ENCODE measurements at regions not wholly inside any gene's neighbourhood (a gene's known extent, or its start where the extent isn't known, plus 50 kb on each side); places are given as distances from the start of the nearest gene placed in this dataset.

DNA sequence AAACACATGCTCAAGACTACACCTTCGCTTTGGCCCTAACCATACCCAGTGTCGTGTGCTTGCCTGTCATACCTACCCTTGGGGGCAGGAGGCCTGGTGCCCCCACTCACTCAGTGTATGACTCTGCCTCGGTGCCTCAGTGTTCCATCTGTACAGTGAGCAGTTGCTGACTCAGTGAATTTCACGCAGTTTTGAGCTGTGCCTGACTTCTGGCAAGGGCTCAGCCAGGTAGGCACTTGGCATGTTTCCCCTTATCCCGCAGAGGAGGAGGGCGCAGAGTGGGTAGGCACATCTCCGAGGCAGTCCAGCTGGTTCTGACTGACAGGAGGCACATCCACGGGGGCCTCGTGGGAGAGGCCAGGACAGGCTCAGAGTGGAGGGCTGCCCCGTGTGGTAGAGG, 148.9 kb upstream of the CIBAR2 start:
- DNase-seq (ENCODE audit: low spot score in 2 of 2) = no peak
- no peak overlapping the region for H3K27ac Mint-ChIP-seq (ENCODE audit: low read depth)
- no peaks in the 10 kb centered on the region for H3K4me1 Mint-ChIP-seq
- no peak overlapping the region for H3K4me3 Mint-ChIP-seq
- peaks cover 43% of the 10 kb centered on the region for H3K27me3 Mint-ChIP-seq
- peaks cover 1% of the 10 kb centered on the region for H3K36me3 Mint-ChIP-seq (ENCODE audit: insufficient read depth)
- no peaks in the 10 kb centered on the region for H3K9me3 Mint-ChIP-seq
- no peak for ATAC-seq (replicated peaks; ENCODE audit: extremely low read depth, poor library complexity, severe bottlenecking)

DNA sequence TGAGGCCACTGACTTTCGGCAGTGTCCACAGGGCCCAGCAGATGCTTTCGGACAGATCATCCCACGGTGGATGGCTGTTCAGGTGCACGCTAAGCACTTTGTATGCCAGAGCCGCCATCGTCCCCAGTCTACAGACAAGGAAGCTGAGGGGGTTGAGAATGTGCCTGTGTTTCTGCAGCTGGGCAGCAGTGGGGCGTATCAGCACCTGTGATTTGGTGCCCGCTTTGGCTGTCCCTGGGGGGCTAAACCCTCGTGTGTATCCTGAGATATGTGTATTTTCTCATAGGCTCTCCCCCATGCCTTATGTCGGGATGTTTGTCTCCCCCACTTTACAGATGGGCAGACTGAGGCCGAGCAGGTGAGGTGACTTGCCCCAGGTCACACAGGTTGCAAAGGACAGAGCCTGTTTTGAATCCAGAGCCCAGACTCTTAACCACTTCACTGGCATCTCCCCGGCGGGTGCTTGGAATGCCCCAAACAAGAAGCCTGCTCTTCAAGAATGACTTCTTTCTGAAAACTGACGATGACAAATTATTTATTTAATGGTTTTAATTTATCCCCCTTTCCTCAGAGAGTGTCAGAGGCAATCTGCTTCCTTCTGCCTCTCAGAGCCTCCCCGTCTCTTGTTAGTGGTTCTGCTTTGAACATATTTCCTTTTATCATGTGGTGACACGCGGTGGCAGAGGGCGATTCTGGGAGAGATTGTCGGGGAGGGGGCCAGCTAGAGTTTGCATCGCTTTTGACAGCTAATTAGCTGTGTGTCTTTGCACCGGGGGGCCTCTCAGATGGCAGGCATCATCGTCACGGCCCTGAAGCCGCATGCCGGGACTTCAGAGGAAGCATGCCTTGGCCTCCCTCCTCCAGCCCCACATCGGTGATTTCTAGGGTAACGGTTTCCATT, 149.6 kb upstream of the CIBAR2 start:
- Mint-ChIP-seq H3K36me3 (ENCODE audit: insufficient read depth) (peaks cover 1% of the 10 kb centered on the region), H3K27ac (ENCODE audit: low read depth) (no peak overlapping the region), H3K27me3 (peaks cover 43% of the 10 kb centered on the region), H3K4me3 (no peak overlapping the region), H3K4me1 (no peaks in the 10 kb centered on the region), H3K9me3 (no peaks in the 10 kb centered on the region)
- ATAC-seq (replicated peaks; ENCODE audit: extremely low read depth, poor library complexity, severe bottlenecking) (no peak), DNase-seq (ENCODE audit: low spot score in 2 of 2) (no peak)

DNA sequence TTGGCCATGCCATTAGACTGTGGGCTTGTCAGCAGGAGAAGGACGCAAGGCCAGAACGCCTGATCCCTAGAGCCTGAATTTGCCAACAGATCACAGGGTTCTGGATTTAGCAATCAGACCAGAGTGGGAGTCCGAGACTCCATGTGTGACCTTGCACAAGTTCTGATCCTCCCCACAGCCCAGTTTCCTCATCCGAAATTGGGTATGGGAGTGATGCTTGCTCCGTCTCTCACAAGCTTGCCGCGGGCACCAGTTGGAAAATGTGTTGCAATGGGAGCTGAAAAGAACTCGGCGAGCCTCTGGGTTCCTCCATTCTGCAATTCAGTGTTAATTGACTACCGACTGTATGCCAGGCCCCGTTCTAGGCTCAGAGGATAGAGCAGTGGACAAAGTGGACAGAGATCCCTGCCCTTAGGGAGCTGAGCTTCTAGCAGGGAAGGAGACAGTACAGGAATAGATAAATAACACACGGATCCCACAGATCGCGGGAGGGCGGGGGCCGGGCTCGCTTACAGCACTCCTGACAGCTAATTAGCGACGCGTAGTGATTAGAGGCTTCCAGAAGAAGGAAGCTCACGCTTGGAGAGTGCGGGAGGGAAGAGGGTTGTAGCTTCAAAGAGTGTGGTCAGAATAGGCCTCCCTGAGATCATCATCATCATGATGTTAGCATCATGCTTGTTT, 150.4 kb upstream of the CIBAR2 start:
- Mint-ChIP-seq H3K9me3 (no peaks in the 10 kb centered on the region), H3K27ac (ENCODE audit: low read depth) (no peak overlapping the region), H3K36me3 (ENCODE audit: insufficient read depth) (peaks cover 1% of the 10 kb centered on the region), H3K4me3 (no peak overlapping the region), H3K4me1 (no peaks in the 10 kb centered on the region), H3K27me3 (peaks cover 45% of the 10 kb centered on the region)
- ATAC-seq (replicated peaks; ENCODE audit: extremely low read depth, poor library complexity, severe bottlenecking) (no peak), DNase-seq (ENCODE audit: low spot score in 2 of 2) (no peak)

DNA sequence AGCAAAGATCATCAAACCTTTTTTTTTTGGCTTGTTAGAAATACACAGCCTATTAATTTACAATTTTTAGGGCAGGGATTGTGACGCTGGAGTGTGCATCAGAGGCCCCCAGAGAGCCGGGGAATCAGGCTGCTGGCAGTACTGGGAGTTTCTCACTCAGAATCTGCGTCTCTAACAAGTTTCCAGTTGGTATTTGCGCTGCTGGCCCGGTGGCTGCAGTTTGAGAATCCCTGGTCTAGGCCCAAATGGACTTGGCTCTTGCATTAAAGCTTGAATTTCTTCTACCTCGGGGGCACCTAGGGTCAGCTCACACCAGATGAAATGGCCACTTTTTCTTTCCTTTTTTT, 150.9 kb upstream of the CIBAR2 start:
- no peak for ATAC-seq (replicated peaks; ENCODE audit: extremely low read depth, poor library complexity, severe bottlenecking)
- Mint-ChIP-seq H3K9me3 (no peaks in the 10 kb centered on the region), H3K27me3 (peaks cover 51% of the 10 kb centered on the region), H3K4me3 (no peak overlapping the region), H3K36me3 (ENCODE audit: insufficient read depth) (peaks cover 1% of the 10 kb centered on the region), H3K27ac (ENCODE audit: low read depth) (no peak overlapping the region), H3K4me1 (no peaks in the 10 kb centered on the region)
- DNase-seq (ENCODE audit: low spot score in 2 of 2) = no peak

DNA sequence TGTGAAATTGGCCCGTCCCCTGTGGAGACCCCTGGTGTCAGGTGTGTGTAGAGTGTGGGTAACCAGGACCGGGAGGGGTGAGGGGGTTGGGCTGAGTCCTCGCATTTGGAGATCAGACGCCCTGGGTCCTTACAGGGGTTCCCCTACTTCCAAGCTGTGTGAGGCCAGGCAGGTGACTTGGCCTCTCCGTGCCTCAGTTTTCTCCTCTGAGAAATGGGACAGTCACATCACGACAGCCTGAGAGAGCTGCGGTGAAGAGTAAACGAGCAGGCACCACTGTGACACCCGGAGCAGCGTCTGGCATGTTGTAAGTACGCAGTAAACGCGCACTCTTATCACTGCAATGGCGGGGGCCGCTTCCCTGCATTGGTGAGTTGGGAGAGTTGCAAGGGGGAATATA, 152.5 kb upstream of the CIBAR2 start:
- no peak overlapping the region for H3K4me3 Mint-ChIP-seq
- no peak for DNase-seq (ENCODE audit: low spot score in 2 of 2)
- H3K9me3 Mint-ChIP-seq = no peaks in the 10 kb centered on the region
- peaks cover 55% of the 10 kb centered on the region for H3K27me3 Mint-ChIP-seq
- no peak overlapping the region for H3K27ac Mint-ChIP-seq (ENCODE audit: low read depth)
- peaks cover 1% of the 10 kb centered on the region for H3K36me3 Mint-ChIP-seq (ENCODE audit: insufficient read depth)
- H3K4me1 Mint-ChIP-seq = no peaks in the 10 kb centered on the region
- no peak for ATAC-seq (replicated peaks; ENCODE audit: extremely low read depth, poor library complexity, severe bottlenecking)

DNA sequence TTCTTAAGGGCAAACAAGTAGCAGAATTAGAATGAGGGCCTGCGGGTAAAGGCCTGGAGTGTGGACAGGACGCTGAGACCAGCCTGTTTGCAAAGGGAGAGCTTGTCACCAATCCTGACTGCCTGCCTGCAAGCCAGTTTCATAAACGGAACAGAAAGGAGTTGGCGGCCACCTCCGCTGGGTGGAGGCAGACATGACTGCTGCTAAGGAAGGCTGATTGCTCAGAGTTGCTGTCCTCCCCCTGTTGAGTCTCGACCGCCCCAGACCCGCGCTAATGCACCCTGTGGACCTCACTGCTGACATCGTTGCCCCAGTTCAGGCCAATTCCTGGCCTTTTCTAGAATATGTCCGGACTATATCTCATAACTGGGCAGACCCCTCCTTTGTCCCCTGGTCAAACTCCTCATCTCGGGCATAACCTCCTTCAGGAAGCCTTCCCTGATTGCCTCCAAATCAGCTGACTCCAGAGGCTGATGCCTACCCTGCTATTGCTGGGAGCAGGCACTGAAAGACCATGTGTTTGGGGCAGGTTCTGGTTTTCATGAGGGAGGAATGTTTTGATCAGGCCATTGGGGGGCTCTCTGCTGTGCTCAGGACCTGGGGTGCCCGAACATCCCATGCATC, 153.0 kb upstream of the CIBAR2 start:
- no peak for ATAC-seq (replicated peaks; ENCODE audit: extremely low read depth, poor library complexity, severe bottlenecking)
- H3K27ac Mint-ChIP-seq (ENCODE audit: low read depth) = no peak overlapping the region
- no peaks in the 10 kb centered on the region for H3K9me3 Mint-ChIP-seq
- no peak for DNase-seq (ENCODE audit: low spot score in 2 of 2)
- no peak overlapping the region for H3K4me3 Mint-ChIP-seq
- peaks cover 51% of the 10 kb centered on the region for H3K27me3 Mint-ChIP-seq
- H3K4me1 Mint-ChIP-seq = no peaks in the 10 kb centered on the region
- peaks cover 1% of the 10 kb centered on the region for H3K36me3 Mint-ChIP-seq (ENCODE audit: insufficient read depth)

DNA sequence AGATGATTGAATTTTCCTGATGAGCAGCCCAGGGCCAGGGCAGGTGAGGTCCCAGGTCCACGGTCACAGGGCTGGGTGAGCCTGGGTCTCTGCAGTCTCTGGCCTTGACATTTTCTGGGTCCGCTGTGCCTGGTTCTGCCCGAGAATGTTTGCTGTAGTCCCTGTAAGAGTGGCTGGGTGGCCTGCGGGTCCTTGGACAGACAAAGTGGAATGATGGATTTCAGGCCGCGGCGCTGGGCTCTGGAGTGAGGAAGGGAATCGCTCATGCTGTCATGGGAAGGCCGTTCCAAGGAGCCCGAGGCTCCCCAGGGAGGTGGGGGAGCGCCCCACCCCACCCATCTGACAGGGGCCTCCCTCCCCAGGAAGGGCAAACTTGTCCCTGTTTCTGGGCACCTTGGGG, 153.5 kb upstream of the CIBAR2 start:
- H3K27ac Mint-ChIP-seq (ENCODE audit: low read depth) = no peak overlapping the region
- H3K36me3 Mint-ChIP-seq (ENCODE audit: insufficient read depth) = peaks cover 1% of the 10 kb centered on the region
- H3K27me3 Mint-ChIP-seq = peaks cover 51% of the 10 kb centered on the region

DNA sequence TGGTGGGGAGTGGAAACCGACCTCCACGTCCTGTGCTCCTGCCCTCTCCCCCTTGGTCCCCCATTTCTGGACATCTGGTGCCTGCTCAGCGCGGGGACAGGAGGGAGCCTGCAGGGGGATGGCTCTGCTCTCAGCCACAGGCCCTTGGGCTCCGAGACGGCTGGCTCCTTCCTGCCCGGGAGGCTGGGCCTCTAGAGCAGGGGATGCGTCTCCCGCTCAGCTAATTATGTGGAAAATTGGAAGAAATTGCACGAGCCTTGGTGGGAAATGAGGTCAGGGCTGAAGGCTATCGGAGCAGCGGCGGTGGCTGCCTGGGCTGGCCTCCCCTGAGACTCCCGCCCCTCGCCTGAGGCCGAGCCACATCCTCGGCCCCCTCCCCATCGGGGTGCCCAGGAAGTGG, 154.6 kb upstream of the CIBAR2 start:
- no peak overlapping the region for H3K27ac Mint-ChIP-seq (ENCODE audit: low read depth)
- H3K9me3 Mint-ChIP-seq = no peaks in the 10 kb centered on the region
- H3K27me3 Mint-ChIP-seq = peaks cover 51% of the 10 kb centered on the region
- DNase-seq (ENCODE audit: low spot score in 2 of 2) (no peak), ATAC-seq (replicated peaks; ENCODE audit: extremely low read depth, poor library complexity, severe bottlenecking) (no peak)
- H3K4me1 Mint-ChIP-seq = no peaks in the 10 kb centered on the region
- H3K4me3 Mint-ChIP-seq = no peak overlapping the region
- H3K36me3 Mint-ChIP-seq (ENCODE audit: insufficient read depth) = peaks cover 1% of the 10 kb centered on the region

More for the DNA sequence above, 153.5 kb upstream of the CIBAR2 start:
- Mint-ChIP-seq H3K9me3 (no peaks in the 10 kb centered on the region), H3K4me3 (no peak overlapping the region), H3K4me1 (no peaks in the 10 kb centered on the region)
- DNase-seq (ENCODE audit: low spot score in 2 of 2) (no peak), ATAC-seq (replicated peaks; ENCODE audit: extremely low read depth, poor library complexity, severe bottlenecking) (no peak)

DNA sequence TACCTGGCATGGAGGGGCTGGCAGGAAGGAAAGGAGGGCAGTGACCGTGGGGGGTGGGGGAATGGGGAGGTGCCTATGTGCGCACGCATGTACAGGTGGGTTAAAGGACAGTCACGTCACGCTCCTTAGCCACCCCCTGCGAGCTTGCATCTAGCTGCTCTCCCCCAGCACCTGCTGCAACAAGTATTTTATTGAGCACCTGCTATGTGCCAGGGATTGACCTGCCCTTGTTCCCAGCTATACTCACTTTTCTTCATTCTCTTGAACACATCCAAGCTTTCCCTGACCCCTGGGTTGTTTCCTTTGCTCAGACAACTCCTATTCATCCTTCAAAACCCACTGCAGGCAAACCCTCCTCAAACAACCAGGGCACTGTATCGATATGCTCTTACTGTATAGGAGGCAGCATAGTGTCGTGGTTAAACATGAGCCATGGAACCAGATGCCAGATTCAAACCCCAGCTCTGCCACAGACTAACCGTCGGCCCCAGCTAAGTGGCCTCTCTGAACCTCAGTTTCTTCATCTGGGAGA, 155.2 kb upstream of the CIBAR2 start:
- Mint-ChIP-seq H3K9me3 (no peaks in the 10 kb centered on the region), H3K4me1 (no peaks in the 10 kb centered on the region), H3K27ac (ENCODE audit: low read depth) (no peak overlapping the region), H3K27me3 (peaks cover 46% of the 10 kb centered on the region), H3K4me3 (no peak overlapping the region), H3K36me3 (ENCODE audit: insufficient read depth) (peaks cover 1% of the 10 kb centered on the region)
- no peak for ATAC-seq (replicated peaks; ENCODE audit: extremely low read depth, poor library complexity, severe bottlenecking)
- no peak for DNase-seq (ENCODE audit: low spot score in 2 of 2)

DNA sequence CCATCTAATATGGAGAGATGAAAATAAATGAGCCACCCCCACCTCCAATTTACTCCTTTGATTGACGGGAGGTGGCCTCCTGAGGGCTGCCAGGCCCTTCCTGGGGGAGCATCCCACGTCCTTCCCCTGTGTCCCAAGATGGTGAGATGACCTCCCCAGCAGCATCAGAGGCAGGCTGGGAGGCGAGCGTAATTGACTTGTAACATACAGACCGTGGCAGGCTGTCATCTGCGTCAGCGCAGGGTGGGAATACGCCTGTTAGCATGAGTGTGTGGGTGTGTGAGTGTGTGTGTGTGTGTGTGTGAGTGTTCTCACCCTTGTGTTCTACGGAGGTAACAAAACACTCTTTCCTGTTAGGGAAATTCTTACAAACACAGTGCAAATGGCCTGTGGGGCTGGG, 156.9 kb upstream of the CIBAR2 start:
- H3K4me3 Mint-ChIP-seq = no peak overlapping the region
- peaks cover 45% of the 10 kb centered on the region for H3K27me3 Mint-ChIP-seq
- no peaks in the 10 kb centered on the region for H3K9me3 Mint-ChIP-seq
- DNase-seq (ENCODE audit: low spot score in 2 of 2) (no peak), ATAC-seq (replicated peaks; ENCODE audit: extremely low read depth, poor library complexity, severe bottlenecking) (no peak)
- peaks cover 1% of the 10 kb centered on the region for H3K36me3 Mint-ChIP-seq (ENCODE audit: insufficient read depth)
- no peak overlapping the region for H3K27ac Mint-ChIP-seq (ENCODE audit: low read depth)
- H3K4me1 Mint-ChIP-seq = no peaks in the 10 kb centered on the region

DNA sequence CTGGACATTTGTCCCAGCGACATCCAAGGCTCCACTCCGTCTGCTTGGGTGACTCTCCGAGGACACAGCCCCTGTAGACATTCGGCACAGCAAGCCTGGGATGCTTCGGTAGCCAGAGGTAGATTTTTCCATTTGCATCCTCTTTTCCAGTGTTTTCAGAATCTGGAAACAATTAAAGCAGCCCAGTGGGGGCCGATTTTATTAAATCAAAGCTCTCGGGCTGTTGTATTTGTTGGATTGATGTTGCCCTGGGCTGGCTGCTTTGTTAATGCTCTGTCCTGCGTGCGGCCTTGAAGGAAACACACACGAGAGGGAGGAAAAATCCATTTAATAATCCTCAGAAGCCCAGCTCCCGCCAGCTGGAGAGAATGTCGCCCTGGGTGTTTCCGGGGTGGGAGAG, 158.1 kb upstream of the CIBAR2 start:
- peaks cover 2% of the 10 kb centered on the region for H3K36me3 Mint-ChIP-seq (ENCODE audit: insufficient read depth)
- H3K27ac Mint-ChIP-seq (ENCODE audit: low read depth) = no peak overlapping the region
- DNase-seq (ENCODE audit: low spot score in 2 of 2) (no peak), ATAC-seq (replicated peaks; ENCODE audit: extremely low read depth, poor library complexity, severe bottlenecking) (no peak)
- no peaks in the 10 kb centered on the region for H3K4me1 Mint-ChIP-seq
- H3K4me3 Mint-ChIP-seq = no peak overlapping the region
- H3K27me3 Mint-ChIP-seq = peaks cover 36% of the 10 kb centered on the region
- no peaks in the 10 kb centered on the region for H3K9me3 Mint-ChIP-seq

DNA sequence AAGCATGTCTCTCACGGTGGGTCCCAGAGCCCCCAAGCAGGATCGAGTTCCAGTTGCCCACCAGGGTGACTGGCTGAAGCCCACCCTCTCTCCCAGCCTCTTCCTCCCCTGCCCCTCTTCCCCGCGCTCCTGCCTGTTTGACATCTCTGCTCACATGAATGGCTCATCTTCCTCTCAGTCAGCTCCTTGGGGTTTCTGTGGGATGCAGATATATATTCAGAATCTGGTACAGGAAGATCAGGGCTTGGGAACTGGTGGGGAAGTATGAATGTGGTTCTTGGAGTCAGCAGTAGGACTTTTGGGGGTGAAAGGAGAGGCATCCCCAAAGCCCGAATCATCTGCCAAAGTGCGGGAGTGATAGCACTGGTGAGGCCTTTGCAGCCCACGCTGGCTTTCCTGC, 158.9 kb upstream of the CIBAR2 start:
- no peak overlapping the region for H3K4me3 Mint-ChIP-seq
- no peaks in the 10 kb centered on the region for H3K4me1 Mint-ChIP-seq
- peaks cover 2% of the 10 kb centered on the region for H3K36me3 Mint-ChIP-seq (ENCODE audit: insufficient read depth)
- ATAC-seq (replicated peaks; ENCODE audit: extremely low read depth, poor library complexity, severe bottlenecking) = no peak
- H3K9me3 Mint-ChIP-seq = no peaks in the 10 kb centered on the region
- peaks cover 36% of the 10 kb centered on the region for H3K27me3 Mint-ChIP-seq
- no peak overlapping the region for H3K27ac Mint-ChIP-seq (ENCODE audit: low read depth)
- no peak for DNase-seq (ENCODE audit: low spot score in 2 of 2)

All from central memory CD8-positive, alpha-beta T cell (primary cell).